PC-3 (cell line): ENCODE measurements at regions not wholly inside any gene's neighbourhood (a gene's known extent, or its start where the extent isn't known, plus 50 kb on each side); places are given as distances from the start of the nearest gene placed in this dataset.

Experiments
- EZH2phosphoT487 ChIP-seq: fragments of 300-600 bp; sonication (generic); IDR thresholded peaks from 2 replicates; pipeline ENCODE4 v1.6.1; 2018; ENCODE audit warnings: mild to moderate bottlenecking, antibody characterized with exemption, low read length, borderline replicate concordance
- TF ChIP-seq, protein P1 (sequence below): fragments of 300-600 bp; sonication (generic); conservative IDR thresholded peaks from 2 replicates; pipeline ENCODE4 v1.5.1; 2017; ENCODE audit warnings: antibody characterized with exemption, low read depth, mild to moderate bottlenecking, low read length

- TF ChIP-seq, protein P1, sequence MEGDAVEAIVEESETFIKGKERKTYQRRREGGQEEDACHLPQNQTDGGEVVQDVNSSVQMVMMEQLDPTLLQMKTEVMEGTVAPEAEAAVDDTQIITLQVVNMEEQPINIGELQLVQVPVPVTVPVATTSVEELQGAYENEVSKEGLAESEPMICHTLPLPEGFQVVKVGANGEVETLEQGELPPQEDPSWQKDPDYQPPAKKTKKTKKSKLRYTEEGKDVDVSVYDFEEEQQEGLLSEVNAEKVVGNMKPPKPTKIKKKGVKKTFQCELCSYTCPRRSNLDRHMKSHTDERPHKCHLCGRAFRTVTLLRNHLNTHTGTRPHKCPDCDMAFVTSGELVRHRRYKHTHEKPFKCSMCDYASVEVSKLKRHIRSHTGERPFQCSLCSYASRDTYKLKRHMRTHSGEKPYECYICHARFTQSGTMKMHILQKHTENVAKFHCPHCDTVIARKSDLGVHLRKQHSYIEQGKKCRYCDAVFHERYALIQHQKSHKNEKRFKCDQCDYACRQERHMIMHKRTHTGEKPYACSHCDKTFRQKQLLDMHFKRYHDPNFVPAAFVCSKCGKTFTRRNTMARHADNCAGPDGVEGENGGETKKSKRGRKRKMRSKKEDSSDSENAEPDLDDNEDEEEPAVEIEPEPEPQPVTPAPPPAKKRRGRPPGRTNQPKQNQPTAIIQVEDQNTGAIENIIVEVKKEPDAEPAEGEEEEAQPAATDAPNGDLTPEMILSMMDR: no peak
- no peak for TF ChIP-seq EZH2phosphoT487
Observed at GRCh38 chr6:97459986-97460385, 177.0 kb upstream of the MMS22L start.
